HEK293 (cell line): ENCODE measurements at regions not wholly inside any gene's neighbourhood (a gene's known extent, or its start where the extent isn't known, plus 50 kb on each side); places are given as distances from the start of the nearest gene placed in this dataset.

Source experiments
- CTCF ChIA-PET: fragments of 350-600 bp; formaldehyde crosslinking; extraction: SDS; loops from one replicate; lab custom pipeline; 2021; ENCODE audit warnings: antibody characterized with exemption; lab: Yijun Ruan, JAX
- POLR2A ChIA-PET: fragments of 300-600 bp; formaldehyde crosslinking; extraction: SDS; loops from one replicate; lab custom pipeline; 2020; ENCODE audit warnings: antibody characterized with exemption, inconsistent platforms; lab: Yijun Ruan, JAX
- H3K27ac ChIP-seq: fragments of 200-500 bp; sonication (Bioruptor generic); 2 replicates; pipeline ENCODE4 v1.5.1; 2014; ENCODE audit warnings: low read depth, low read length, control low read depth, inconsistent platforms; ENCODE audit errors: extremely low read depth
- H3K36me3 ChIP-seq, 2 experiments: fragments of 200-500 bp in 1 of 2; sonication (Bioruptor generic) in 1 of 2; 1 replicate in 1 of 2; 2 replicates in 1 of 2; pipeline ENCODE4 v1.5.1; 2014 to 2017; ENCODE audit warnings: inconsistent platforms in 2 of 2, low read length in 2 of 2; ENCODE audit not compliant: control insufficient read depth in 2 of 2, insufficient read depth in 1 of 2
- H3K4me1 ChIP-seq: fragments of 200-500 bp; sonication (Bioruptor generic); 2 replicates; pipeline ENCODE4 v1.5.1; 2014; ENCODE audit warnings: mild to moderate bottlenecking, low read length, inconsistent platforms; ENCODE audit not compliant: control insufficient read depth, insufficient read depth
- H3K4me3 ChIP-seq: 2 replicates; pipeline ENCODE4 v1.5.1; 2011; ENCODE audit warnings: low read depth, mild to moderate bottlenecking, control low read depth, low read length, moderate library complexity
- H3K9me3 ChIP-seq: fragments of 200-500 bp; sonication (Bioruptor generic); 2 replicates; pipeline ENCODE4 v1.5.1; 2014; ENCODE audit warnings: low read depth, low read length, inconsistent platforms; ENCODE audit not compliant: control insufficient read depth, insufficient read depth
- HOXC10 ChIP-seq: sonication (generic); formaldehyde crosslinking; IDR thresholded peaks from 2 replicates; pipeline ENCODE4 v1.8.1; 2023; ENCODE audit warnings: mild to moderate bottlenecking, missing genetic modification reagents
- RBAK ChIP-seq: fragments of 450-650 bp; formaldehyde crosslinking; IDR thresholded peaks from 2 replicates; pipeline ENCODE4 v1.5.1; 2016; ENCODE audit warnings: missing biosample characterization, missing genetic modification characterization
- TRIM28 ChIP-seq: IDR thresholded peaks from 2 replicates; pipeline ENCODE4 v1.6.1; 2011; ENCODE audit warnings: low read length, control low read depth, borderline replicate concordance
- ZBTB1 ChIP-seq: fragments of 450-650 bp; formaldehyde crosslinking; IDR thresholded peaks from 2 replicates; pipeline ENCODE4 v1.5.1; 2016; ENCODE audit warnings: missing biosample characterization, missing genetic modification characterization
- ZNF114 ChIP-seq: fragments of 450-650 bp; formaldehyde crosslinking; IDR thresholded peaks from 2 replicates; pipeline ENCODE4 v1.5.0; 2017; ENCODE audit warnings: missing biosample characterization, missing genetic modification characterization
- ZNF133 ChIP-seq: fragments of 450-650 bp; formaldehyde crosslinking; IDR thresholded peaks from 2 replicates; pipeline ENCODE4 v1.5.1; 2016; ENCODE audit warnings: missing biosample characterization, missing genetic modification characterization
- ZNF2 ChIP-seq: fragments of 450-650 bp; formaldehyde crosslinking; IDR thresholded peaks from 2 replicates; pipeline ENCODE4 v1.5.1; 2016; ENCODE audit warnings: missing biosample characterization, missing genetic modification characterization
- ZNF202 ChIP-seq: fragments of 450-650 bp; formaldehyde crosslinking; IDR thresholded peaks from 2 replicates; pipeline ENCODE4 v1.5.1; 2016; ENCODE audit warnings: missing biosample characterization, missing genetic modification characterization, borderline replicate concordance
- ZNF23 ChIP-seq: fragments of 450-650 bp; formaldehyde crosslinking; IDR thresholded peaks from 2 replicates; pipeline ENCODE4 v1.5.1; 2016; ENCODE audit warnings: missing biosample characterization, missing genetic modification characterization, borderline replicate concordance
- ZNF416 ChIP-seq: fragments of 450-650 bp; formaldehyde crosslinking; IDR thresholded peaks from 2 replicates; pipeline ENCODE4 v1.5.1; 2016; ENCODE audit warnings: missing biosample characterization, missing genetic modification characterization
- ZNF544 ChIP-seq: fragments of 450-650 bp; formaldehyde crosslinking; IDR thresholded peaks from 2 replicates; pipeline ENCODE4 v1.5.0; 2017; ENCODE audit warnings: missing biosample characterization, missing genetic modification characterization
- ZNF654 ChIP-seq: fragments of 450-650 bp; formaldehyde crosslinking; IDR thresholded peaks from 2 replicates; pipeline ENCODE4 v1.5.1; 2016; ENCODE audit warnings: low read depth, missing biosample characterization, missing genetic modification characterization
- ZNF707 ChIP-seq: fragments of 450-650 bp; formaldehyde crosslinking; IDR thresholded peaks from 2 replicates; pipeline ENCODE4 v1.5.1; 2016; ENCODE audit warnings: missing biosample characterization, missing genetic modification characterization
- ZNF768 ChIP-seq: fragments of 450-650 bp; formaldehyde crosslinking; IDR thresholded peaks from 2 replicates; pipeline ENCODE4 v1.5.1; 2018; ENCODE audit warnings: missing biosample characterization, mild to moderate bottlenecking, missing genetic modification characterization
- ZNF830 ChIP-seq: fragments of 450-650 bp; IDR thresholded peaks from 2 replicates; pipeline ENCODE4 v1.5.0; 2018; ENCODE audit warnings: missing biosample characterization, missing genetic modification characterization, low read depth, mild to moderate bottlenecking, moderate library complexity
- ZSCAN16 ChIP-seq: fragments of 450-650 bp; formaldehyde crosslinking; IDR thresholded peaks from 2 replicates; pipeline ENCODE4 v1.5.1; 2016; ENCODE audit warnings: missing biosample characterization, missing genetic modification characterization
- TF ChIP-seq, protein P1 (sequence below): fragments of 450-650 bp; formaldehyde crosslinking; optimal IDR thresholded peaks from 2 replicates; pipeline ENCODE3; 2016; ENCODE audit warnings: missing biosample characterization, mild to moderate bottlenecking, missing genetic modification characterization
- TF ChIP-seq, protein P2 (sequence below): fragments of 450-650 bp; IDR thresholded peaks from 2 replicates; pipeline ENCODE4 v1.5.1; 2018; ENCODE audit warnings: missing biosample characterization, mild to moderate bottlenecking, missing genetic modification characterization
- TF ChIP-seq, protein P3 (sequence below): fragments of 450-650 bp; formaldehyde crosslinking; IDR thresholded peaks from 2 replicates; pipeline ENCODE4 v1.5.1; 2016; ENCODE audit warnings: missing biosample characterization, missing genetic modification characterization
- TF ChIP-seq, protein P4 (sequence below): fragments of 450-650 bp; formaldehyde crosslinking; IDR thresholded peaks from 2 replicates; pipeline ENCODE4 v1.5.1; 2016; ENCODE audit warnings: missing biosample characterization, missing genetic modification characterization, low read depth
- TF ChIP-seq, protein P5 (sequence below): fragments of 450-650 bp; formaldehyde crosslinking; IDR thresholded peaks from 2 replicates; pipeline ENCODE4 v1.5.1; 2016; ENCODE audit warnings: missing biosample characterization, missing genetic modification characterization

DNA sequence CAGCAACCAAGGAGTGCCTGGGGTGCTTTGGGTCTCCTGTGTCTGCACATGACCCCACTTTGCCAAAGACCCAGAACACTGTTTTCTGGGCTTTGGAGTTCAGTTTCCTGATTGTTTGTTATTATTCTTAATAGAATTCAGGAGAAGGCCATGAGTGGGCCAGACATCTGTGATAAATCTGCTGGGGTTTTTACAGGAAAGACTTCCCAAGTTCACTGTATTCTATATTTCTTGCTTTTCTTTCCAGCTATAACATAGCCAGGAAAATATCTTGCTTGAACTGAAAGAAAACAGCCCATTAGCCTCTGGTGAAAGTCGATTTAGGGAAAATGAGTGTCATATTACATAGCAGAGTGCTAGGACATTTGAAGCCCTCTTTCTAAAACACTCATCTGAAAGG, 345.1 kb upstream of the USP24 start:
- TF ChIP-seq ZNF23 (tag by site-specific recombination) (no peak), RBAK (tag by site-specific recombination) (no peak), ZBTB1 (no peak), TRIM28 (0 out of 2 replicates have a peak, but pooled peaks have one; percentile 31)
- POLR2A ChIA-PET: no interaction called here
- CTCF ChIA-PET: no interaction called here
- H3K36me3 ChIP-seq: no peaks in the 10 kb centered on the region
- H3K27ac ChIP-seq: no peak overlapping the region
- H3K9me3 ChIP-seq: no peaks in the 10 kb centered on the region
- H3K4me1 ChIP-seq: no peaks in the 10 kb centered on the region; the same call in 1 of the 2 replicates
- H3K4me3 ChIP-seq: no peak overlapping the region

DNA sequence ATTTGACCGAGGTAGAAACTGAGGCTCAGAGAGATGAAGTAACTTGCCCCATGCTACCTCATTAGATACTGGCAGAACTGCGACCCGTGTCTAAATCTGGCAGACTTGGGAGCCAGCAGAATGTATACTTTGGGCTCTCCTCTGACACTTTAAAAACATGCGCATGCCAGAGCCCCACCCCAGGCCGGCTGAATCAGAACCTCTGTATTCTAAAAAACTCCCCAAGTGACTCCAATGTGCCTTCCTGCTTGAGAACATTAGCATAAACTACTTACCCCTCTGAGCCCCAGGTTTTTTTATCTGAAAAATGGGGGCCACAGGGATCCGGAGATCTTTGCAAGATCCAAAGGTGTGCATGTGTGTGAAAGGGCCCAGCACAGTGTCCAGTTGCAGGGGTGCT, 344.7 kb upstream of the USP24 start:
- H3K9me3 ChIP-seq: no peaks in the 10 kb centered on the region
- no peak for TF ChIP-seq ZNF768 (tag by site-specific recombination)
- TF ChIP-seq ZNF202: no peak
- no peak for TF ChIP-seq ZNF114
- TF ChIP-seq, protein P1, sequence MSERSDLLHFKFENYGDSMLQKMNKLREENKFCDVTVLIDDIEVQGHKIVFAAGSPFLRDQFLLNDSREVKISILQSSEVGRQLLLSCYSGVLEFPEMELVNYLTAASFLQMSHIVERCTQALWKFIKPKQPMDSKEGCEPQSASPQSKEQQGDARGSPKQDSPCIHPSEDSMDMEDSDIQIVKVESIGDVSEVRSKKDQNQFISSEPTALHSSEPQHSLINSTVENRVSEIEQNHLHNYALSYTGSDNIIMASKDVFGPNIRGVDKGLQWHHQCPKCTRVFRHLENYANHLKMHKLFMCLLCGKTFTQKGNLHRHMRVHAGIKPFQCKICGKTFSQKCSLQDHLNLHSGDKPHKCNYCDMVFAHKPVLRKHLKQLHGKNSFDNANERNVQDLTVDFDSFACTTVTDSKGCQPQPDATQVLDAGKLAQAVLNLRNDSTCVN (tag by site-specific recombination): no peak
- TF ChIP-seq, protein P2, sequence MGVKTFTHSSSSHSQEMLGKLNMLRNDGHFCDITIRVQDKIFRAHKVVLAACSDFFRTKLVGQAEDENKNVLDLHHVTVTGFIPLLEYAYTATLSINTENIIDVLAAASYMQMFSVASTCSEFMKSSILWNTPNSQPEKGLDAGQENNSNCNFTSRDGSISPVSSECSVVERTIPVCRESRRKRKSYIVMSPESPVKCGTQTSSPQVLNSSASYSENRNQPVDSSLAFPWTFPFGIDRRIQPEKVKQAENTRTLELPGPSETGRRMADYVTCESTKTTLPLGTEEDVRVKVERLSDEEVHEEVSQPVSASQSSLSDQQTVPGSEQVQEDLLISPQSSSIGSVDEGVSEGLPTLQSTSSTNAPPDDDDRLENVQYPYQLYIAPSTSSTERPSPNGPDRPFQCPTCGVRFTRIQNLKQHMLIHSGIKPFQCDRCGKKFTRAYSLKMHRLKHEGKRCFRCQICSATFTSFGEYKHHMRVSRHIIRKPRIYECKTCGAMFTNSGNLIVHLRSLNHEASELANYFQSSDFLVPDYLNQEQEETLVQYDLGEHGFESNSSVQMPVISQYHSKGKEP (tag by site-specific recombination): no peak
- TF ChIP-seq, protein P3, sequence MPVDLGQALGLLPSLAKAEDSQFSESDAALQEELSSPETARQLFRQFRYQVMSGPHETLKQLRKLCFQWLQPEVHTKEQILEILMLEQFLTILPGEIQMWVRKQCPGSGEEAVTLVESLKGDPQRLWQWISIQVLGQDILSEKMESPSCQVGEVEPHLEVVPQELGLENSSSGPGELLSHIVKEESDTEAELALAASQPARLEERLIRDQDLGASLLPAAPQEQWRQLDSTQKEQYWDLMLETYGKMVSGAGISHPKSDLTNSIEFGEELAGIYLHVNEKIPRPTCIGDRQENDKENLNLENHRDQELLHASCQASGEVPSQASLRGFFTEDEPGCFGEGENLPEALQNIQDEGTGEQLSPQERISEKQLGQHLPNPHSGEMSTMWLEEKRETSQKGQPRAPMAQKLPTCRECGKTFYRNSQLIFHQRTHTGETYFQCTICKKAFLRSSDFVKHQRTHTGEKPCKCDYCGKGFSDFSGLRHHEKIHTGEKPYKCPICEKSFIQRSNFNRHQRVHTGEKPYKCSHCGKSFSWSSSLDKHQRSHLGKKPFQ (tag by site-specific recombination): no peak
- TF ChIP-seq ZNF416: no peak
- TF ChIP-seq ZSCAN16: no peak
- TF ChIP-seq, all 188 proteins: peak for 0
- Histone ChIP-seq H3K4me1 (no peaks in the 10 kb centered on the region; the same call in 1 of the 2 replicates), H3K4me3 (no peak overlapping the region), H3K27ac (no peak overlapping the region), H3K36me3 (no peaks in the 10 kb centered on the region)
- ChIA-PET POLR2A (no interaction called here), CTCF (no interaction called here)

DNA sequence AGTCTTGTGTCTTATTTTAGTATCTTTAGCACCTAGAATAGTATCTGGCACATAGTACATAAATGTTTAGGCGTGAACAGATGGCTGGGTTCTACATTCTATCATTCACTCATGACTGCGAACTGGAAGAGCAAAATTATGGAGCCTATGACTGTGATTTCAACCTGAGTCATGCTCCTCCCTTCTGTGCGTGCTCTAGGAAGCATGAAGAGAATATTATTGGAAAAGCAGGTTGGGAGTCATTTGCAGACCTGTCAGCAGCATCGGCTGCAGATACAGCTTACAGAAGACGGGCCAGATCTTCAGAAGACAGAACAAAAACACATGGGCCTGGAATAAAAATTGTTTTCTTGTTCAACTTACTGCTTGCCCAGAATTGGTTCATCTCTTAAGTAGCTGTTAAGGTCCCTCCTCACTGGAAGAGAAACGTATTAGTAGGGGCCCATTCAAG, 344.0 kb upstream of the USP24 start:
- CTCF ChIA-PET: no interaction called here
- H3K27ac ChIP-seq: no peak overlapping the region
- TF ChIP-seq ZNF654 (tag by site-specific recombination) (no peak), ZNF707 (no peak), ZNF830 (tag by site-specific recombination) (no peak), ZNF2 (tag by site-specific recombination) (no peak), HOXC10 (CRISPR knock-in tag) (no peak), ZNF133 (tag by site-specific recombination) (no peak), ZNF544 (tag by site-specific recombination) (no peak)
- TF ChIP-seq, protein P4, sequence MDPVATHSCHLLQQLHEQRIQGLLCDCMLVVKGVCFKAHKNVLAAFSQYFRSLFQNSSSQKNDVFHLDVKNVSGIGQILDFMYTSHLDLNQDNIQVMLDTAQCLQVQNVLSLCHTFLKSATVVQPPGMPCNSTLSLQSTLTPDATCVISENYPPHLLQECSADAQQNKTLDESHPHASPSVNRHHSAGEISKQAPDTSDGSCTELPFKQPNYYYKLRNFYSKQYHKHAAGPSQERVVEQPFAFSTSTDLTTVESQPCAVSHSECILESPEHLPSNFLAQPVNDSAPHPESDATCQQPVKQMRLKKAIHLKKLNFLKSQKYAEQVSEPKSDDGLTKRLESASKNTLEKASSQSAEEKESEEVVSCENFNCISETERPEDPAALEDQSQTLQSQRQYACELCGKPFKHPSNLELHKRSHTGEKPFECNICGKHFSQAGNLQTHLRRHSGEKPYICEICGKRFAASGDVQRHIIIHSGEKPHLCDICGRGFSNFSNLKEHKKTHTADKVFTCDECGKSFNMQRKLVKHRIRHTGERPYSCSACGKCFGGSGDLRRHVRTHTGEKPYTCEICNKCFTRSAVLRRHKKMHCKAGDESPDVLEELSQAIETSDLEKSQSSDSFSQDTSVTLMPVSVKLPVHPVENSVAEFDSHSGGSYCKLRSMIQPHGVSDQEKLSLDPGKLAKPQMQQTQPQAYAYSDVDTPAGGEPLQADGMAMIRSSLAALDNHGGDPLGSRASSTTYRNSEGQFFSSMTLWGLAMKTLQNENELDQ (tag by site-specific recombination): no peak
- TF ChIP-seq, protein P1 (tag by site-specific recombination): no peak
- TF ChIP-seq, protein P5, sequence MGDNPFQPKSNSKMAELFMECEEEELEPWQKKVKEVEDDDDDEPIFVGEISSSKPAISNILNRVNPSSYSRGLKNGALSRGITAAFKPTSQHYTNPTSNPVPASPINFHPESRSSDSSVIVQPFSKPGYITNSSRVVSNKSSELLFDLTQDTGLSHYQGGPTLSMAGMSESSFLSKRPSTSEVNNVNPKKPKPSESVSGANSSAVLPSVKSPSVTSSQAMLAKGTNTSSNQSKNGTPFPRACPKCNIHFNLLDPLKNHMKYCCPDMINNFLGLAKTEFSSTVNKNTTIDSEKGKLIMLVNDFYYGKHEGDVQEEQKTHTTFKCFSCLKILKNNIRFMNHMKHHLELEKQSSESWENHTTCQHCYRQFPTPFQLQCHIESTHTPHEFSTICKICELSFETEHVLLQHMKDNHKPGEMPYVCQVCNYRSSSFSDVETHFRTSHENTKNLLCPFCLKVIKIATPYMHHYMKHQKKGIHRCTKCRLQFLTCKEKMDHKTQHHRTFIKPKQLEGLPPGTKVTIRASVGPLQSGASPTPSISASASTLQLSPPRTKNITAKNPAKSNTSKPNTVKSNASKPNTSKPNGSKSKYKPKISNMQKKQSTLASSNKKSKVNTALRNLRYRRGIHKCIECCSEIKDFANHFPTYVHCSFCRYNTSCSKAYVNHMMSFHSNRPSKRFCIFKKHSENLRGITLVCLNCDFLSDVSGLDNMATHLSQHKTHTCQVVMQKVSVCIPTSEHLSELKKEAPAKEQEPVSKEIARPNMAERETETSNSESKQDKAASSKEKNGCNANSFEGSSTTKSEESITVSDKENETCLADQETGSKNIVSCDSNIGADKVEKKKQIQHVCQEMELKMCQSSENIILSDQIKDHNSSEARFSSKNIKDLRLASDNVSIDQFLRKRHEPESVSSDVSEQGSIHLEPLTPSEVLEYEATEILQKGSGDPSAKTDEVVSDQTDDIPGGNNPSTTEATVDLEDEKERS (tag by site-specific recombination): no peak
- TF ChIP-seq, all 188 proteins: peak for 0
- Histone ChIP-seq H3K36me3 (no peaks in the 10 kb centered on the region), H3K4me1 (no peaks in the 10 kb centered on the region; the same call in 1 of the 2 replicates), H3K4me3 (no peak overlapping the region), H3K9me3 (no peaks in the 10 kb centered on the region)
- POLR2A ChIA-PET: no interaction called here
